ENCODE measurements at regions not wholly inside any gene's neighbourhood (a gene's known extent, or its start where the extent isn't known, plus 50 kb on each side); places are given as distances from the start of the nearest gene placed in this dataset.

GRCh38 chr18:65548316-65548715, 202.5 kb upstream of the CDH7 start:
- DNase-seq (ENCODE audit: low spot score), result no peak

DNA sequence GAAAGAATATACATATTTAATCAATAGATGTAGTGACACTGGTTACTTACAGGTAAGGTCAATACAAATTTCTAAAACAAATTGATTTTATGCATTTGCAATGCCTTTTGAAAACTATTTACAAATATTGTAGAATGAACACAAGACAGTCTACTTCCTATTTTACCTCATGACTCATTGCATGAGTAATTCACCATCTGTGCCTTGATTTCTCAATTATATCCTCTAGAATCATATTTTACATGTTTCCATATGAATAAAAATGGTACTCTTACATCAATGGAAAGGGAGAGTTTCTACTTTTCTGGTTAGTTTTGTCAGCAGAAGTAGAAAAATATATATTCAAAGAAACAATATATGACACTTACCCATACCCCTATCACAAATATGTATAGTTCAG, 203.8 kb upstream of the CDH7 start:
- DNase-seq (ENCODE audit: low spot score), result no peak

- DNase-seq (ENCODE audit: low spot score), result no peak
Observed at GRCh38 chr18:65544701-65545100, 206.1 kb upstream of the CDH7 start.

DNA sequence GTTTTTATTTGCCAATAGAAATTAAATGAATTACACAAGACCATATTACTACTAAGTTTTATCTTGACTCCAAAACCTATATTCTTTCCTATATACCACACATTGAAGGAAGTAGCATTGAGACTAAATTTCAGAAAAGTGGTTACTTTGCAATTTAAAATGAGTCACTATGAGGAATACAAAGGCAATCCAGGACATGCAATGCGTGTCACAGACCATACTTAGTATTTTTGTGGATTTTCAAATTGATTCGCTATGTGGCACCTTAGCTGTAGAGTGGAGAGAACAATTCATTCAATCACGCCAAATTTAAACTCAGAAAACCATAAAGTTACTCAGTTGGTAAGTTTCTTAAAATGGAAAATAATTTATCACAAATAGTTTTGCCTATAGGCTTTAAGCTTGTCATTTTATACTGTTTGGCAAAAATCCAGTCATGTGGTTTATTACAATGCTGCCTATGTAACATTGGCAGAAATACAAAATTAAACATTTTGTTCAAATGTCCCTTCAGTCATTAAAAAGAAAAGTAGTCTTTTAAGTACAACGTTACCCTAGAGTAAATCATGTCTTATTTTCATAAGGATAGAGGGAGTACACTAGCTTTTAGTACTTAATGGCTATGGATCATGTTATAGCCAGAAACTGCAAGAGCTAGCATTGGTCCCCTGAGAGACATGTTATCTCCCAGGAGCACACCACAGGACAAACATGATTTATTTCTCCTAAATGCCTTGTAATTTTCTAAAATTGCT, 222.8 kb upstream of the CDH7 start:
- peak; percentile 14 for DNase-seq (ENCODE audit: low spot score)

GRCh38 chr18:65526099-65526498, 224.7 kb upstream of the CDH7 start:
- no peak for DNase-seq (ENCODE audit: low spot score)

DNA sequence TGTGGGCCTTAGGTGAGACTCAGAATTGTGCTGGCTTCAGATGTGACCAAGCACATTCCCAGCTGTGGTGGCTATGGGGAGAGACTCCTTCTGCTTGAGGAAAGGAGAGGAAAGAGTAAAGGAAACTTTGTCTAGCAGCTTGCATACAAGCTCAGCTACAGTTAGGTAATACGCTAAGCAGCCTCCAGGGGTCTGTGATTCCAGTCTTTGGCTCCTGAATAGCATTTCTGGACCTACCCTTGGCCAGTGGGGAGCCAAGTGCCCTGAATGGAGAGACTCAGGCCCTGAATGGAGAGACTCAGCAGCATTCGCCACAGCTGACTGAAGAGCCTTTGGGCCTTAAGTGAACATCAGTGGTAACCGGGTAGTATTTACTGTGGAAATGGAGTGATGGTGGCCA, 227.4 kb upstream of the CDH7 start:
- no peak for DNase-seq (ENCODE audit: low spot score)

GRCh38 chr18:65522907-65523306, 227.9 kb upstream of the CDH7 start:
- DNase-seq (ENCODE audit: low spot score), result no peak

DNA sequence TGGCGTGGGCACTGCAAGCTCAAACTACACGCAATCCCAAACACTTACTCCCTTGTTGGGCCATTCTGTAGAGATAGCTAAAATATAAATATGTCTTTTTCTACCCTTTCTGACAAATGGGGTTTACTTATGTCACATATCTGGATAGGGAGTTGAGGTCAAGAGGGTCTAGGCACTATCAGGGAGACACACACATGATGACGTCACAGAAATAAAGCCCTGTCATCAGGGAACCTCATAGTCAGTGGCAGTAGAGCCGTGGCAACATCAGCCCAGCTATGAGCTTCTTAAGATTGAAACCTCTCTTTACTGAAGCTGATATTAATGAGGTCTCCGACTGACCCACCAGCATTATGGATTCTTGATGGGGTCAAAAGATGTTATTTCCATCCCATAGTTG, 234.6 kb upstream of the CDH7 start:
- no peak for DNase-seq (ENCODE audit: low spot score)

DNA sequence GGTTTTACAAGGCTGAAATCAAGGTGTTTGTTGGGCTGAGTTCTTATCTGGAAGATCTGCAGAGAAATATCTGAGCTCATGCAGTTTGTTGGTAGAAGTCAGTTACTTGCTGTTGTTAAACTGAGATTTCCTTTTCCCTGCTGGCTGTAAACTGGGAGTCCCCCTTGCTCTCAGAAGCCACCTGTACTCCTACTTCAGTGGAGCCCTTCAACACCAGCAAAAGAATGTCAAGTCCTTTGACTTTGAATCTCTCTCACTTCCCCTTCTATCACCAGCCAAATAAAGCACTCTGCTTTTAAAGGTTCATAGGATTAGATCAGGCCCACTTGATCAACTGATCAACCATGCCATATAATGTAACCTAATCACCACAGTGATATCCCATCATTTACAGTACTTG, 252.2 kb upstream of the CDH7 start:
- DNase-seq (ENCODE audit: low spot score), result no peak

GRCh38 chr18:65487569-65487968, 263.2 kb upstream of the CDH7 start:
- no peak for DNase-seq (ENCODE audit: low spot score)

DNA sequence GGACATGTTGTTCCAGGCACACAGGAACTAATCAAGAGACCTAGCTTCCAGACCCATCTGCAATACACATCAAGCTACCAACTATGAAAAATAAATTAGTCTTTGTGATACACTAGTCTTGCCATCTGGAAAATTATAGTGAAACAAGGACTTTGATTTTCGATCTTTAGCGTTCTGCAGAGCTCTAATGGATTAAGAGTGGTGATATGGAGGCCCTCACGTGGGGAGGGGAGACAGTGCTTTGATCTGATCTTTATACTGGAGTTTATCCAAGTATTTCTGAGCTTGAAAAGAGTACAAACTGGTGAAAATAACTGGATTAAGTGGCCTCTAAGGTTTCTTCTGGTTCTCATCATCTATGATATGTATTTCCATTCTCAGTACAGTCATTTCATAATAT, 273.4 kb upstream of the CDH7 start:
- DNase-seq (ENCODE audit: low spot score), result peak; percentile 90

- DNase-seq (ENCODE audit: low spot score), result peak; percentile 16
Observed at GRCh38 chr18:65468881-65469280, 281.9 kb upstream of the CDH7 start.

DNA sequence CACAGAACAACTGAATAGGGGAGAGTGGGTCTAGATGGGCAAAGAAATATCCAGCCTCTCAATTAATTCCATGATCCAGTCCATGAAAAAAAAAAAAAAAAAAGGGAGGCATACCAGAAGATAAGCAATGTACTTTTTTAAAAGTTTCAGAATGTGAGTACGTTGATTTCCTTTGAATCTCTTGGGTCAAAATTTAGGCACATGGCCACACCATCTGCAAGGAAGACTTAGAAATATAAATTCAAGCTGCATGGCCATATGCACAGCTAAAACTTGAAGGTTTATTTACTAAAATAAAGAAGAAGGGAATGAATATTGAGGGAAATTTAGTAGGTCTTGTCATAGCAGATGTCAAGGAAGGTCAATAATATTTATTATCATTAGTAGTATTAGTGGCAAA, 286.5 kb upstream of the CDH7 start:
- no peak for DNase-seq (ENCODE audit: low spot score)

DNA sequence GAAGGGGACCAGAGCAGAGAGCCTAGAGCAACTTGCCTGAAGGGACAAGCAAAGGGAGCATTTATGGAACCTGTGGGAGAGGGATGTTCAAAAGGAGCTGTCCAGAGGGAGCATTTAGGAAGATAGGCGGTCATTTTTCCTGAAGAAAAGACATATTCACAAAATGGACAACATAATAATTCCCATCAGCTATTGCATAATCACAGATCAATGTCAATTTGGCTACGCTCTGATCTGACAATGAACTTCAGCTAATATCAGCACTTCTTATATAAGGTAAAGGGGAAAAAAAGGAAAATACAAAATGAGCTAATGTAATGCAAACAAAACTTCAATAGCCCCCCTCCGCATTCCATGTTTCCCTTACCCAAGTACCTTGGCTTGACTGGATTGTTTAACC, 291.1 kb upstream of the CDH7 start:
- DNase-seq (ENCODE audit: low spot score), result no peak

GRCh38 chr18:65458871-65459270, 291.9 kb upstream of the CDH7 start:
- DNase-seq (ENCODE audit: low spot score), result no peak

DNA sequence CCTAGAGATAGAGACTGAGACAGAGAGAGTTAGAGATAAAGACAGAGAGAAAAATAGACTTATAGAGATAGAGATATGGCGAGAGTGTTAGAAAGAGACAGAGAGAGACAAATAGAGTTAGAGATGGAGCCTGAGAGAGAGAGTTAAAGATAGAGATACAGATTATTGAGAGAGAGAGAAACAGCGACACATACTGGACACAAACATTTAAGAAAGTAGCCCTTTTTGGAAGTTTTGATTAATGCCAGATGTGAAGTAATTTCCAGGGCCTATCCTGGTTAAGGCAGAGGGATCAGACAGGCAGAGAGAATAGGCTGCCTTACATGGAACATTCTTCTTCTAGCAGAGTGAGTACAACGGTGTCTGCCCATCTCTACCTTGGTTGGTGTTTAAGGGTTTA, 311.6 kb upstream of the CDH7 start:
- DNase-seq (ENCODE audit: low spot score), result peak; percentile 89

GRCh38 chr18:65436430-65436829, 314.4 kb upstream of the CDH7 start:
- no peak for DNase-seq (ENCODE audit: low spot score)

GRCh38 chr18:65435534-65435933, 315.3 kb upstream of the CDH7 start:
- peak; percentile 28 for DNase-seq (ENCODE audit: low spot score)

GRCh38 chr18:65429601-65430000, 321.2 kb upstream of the CDH7 start:
- no peak for DNase-seq (ENCODE audit: low spot score)

- DNase-seq (ENCODE audit: low spot score), result no peak
Observed at GRCh38 chr18:65425366-65425765, 325.4 kb upstream of the CDH7 start.

DNA sequence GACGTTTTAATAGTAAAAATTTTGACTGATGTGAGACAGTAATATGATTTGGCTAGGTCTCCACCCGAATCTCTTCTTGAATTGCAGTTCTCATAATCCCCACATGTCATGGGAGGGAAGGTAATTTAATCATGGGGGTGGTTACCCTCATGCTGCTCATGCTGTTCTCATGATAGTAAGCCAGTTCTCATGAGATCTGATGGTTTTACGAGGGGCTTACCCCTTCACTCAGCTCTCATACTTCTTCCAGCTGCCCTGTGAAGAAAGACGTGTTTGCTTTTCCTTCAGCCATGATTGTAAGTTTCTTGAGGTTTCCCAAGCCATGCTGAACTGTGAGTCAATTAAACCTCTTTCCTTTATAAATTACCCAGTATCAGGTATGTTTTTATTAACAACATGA, 327.0 kb upstream of the CDH7 start:
- peak; percentile 21 for DNase-seq (ENCODE audit: low spot score)

GRCh38 chr18:65422544-65423136, 328.2 kb upstream of the CDH7 start:
- DNase-seq (ENCODE audit: low spot score), result no peak

GRCh38 chr18:65415098-65415497, 335.7 kb upstream of the CDH7 start:
- no peak for DNase-seq (ENCODE audit: low spot score)

DNA sequence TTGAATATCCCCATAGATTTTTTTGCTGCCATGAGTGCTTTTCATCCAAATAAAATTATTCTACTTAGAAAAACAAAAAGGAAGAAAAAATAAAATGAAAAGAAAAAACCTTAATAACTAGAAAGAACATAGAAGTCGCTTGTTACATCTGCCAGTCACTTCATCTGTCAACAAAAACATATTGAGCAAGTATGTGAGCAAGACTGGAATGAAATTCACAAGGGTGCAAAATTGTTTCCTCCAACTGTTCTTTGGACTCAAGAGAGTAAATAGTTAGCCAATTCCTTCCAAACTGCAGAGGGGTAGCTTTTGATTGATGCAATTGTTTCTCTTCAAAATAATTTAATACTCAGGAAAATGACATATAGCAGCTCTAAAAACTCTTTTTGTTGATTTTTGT, 336.3 kb upstream of the CDH7 start:
- no peak for DNase-seq (ENCODE audit: low spot score)
